Mammary epithelial cell (primary cell): ENCODE measurements at regions not wholly inside any gene's neighbourhood (a gene's known extent, or its start where the extent isn't known, plus 50 kb on each side); places are given as distances from the start of the nearest gene placed in this dataset.

Source experiments
- CTCF ChIP-seq, 2 donors: IDR thresholded peaks in 1 of 2; conservative IDR thresholded peaks in 1 of 2; 2 replicates each; pipeline ENCODE4 v1.5.1; 2011 to 2012; ENCODE audit warnings: inconsistent platforms in 2 of 2, low read length in 2 of 2, mild to moderate bottlenecking in 2 of 2, control low read depth in 1 of 2, low read depth in 1 of 2; ENCODE audit not compliant: insufficient read depth in 1 of 2; ENCODE audit errors: extremely low read depth in 1 of 2
- EZH2 ChIP-seq: IDR thresholded peaks from 2 replicates; pipeline ENCODE4 v1.6.1; 2012; ENCODE audit warnings: low read length, inconsistent platforms, borderline replicate concordance

GRCh38 chr11:15412054-15412453 is 297.3 kb downstream of the INSC start:
- TF ChIP-seq CTCF (conservative IDR thresholded peaks at IDR 0.05 in 1 of 2, IDR thresholded peaks at IDR 0.05 in 1 of 2; ENCODE audit: extremely low read depth in 1 of 2, insufficient read depth in 1 of 2, low read depth in 1 of 2, low read length in 2 of 2) (no peak), EZH2 (no peak)
